GM13976 (cell line): ENCODE measurements at regions not wholly inside any gene's neighbourhood (a gene's known extent, or its start where the extent isn't known, plus 50 kb on each side); places are given as distances from the start of the nearest gene placed in this dataset.
"Not testable (repeated sequence)": the region's sequence is repeated elsewhere in the genome, so short reads cannot be mapped to it uniquely, and the experiment has no call there.

Experiments
- DNase-seq: peaks from one replicate; pipeline ENCODE4 v3.0.0; 2012; ENCODE audit warnings: low spot score
- in situ Hi-C: fragments of 300-500 bp; cut with MboI; formaldehyde crosslinking; loops from one replicate; pipeline ENCODE4 v1.12.0; 2022; ENCODE audit warnings: low sequenced_read_pairs, mixed read lengths, inconsistent platforms; ENCODE audit not compliant: unreplicated experiment

DNA sequence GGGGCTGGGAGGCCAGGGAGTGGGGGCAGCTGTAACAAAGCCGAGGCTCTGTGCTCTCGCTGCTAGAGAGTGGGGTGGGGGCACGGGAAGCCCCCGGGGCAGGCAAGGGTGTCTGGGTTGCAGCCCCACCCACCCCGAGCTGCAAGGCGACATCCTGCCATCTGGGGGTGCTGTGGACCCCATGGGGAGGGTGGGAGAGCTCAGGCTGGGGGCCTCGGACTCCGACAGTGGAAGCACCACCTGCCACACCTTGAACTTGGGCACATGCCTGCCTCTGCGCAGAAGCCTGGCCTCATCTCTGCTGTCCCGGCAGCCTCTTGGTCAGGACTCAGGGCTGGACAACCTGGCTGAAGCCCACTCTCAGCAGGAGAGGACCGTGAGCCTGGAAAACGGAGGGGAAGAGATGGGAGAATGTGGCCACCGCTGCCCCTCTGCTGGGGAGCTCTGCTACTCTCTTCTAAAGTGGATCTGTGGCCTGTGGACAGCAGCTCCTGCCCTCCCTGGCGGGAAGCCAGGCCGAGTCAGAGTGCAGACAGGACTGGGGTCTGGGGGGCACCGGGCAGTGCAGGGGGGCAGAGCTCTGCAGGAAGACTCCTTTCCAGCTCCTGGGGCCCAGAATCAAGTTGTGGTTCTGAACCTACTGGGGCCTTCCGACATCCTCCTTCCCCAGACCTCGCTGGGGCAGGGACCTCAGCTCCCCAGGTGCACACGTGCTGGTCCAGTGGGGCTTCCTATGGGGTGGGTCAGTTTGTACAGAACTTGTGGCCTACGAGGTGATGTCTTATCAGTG, 207.2 kb downstream of the BANP start:
- DNase-seq, in situ Hi-C loops: not testable (repeated sequence)

DNA sequence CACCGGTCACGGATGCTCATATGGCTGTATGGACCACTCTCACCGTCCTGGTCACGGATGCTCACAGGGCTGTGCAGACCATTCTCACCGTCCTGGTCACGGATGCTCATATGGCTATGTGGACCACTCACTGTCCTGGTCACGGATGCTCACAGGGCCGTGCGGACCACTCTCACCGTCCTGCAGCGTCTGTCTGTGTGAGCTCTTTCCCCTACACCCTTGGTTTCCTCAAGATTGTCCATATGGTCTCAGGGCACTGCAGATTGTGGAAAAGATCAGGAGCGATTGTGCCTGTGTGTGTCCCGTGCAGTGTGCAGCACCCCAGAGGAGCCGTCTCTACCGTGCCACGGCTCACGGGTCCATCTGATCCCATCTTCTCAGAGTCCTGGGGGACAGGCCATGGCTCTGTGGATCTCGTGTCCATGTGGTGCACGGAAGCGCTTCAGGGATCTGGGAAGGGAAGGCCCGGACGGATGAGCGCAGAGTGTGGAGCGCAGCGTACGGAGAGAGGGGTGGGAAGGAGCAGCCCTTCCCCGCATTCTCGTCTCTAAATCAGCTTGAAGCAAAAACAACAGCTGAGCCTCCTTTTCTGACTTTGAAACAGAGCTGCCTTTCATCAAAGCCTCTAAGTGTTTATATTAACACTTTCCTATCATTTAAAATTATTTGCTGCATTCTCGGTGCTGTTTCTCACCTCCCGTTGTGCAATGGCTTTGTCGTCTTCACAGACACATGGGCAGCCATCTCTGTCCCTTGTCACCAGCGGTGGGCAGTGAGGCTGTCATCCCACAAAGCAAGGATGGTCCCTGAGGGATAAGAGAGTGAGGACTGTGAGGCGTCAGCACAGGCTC, 208.0 kb downstream of the BANP start:
- in situ Hi-C loops, DNase-seq: not testable (repeated sequence)

DNA sequence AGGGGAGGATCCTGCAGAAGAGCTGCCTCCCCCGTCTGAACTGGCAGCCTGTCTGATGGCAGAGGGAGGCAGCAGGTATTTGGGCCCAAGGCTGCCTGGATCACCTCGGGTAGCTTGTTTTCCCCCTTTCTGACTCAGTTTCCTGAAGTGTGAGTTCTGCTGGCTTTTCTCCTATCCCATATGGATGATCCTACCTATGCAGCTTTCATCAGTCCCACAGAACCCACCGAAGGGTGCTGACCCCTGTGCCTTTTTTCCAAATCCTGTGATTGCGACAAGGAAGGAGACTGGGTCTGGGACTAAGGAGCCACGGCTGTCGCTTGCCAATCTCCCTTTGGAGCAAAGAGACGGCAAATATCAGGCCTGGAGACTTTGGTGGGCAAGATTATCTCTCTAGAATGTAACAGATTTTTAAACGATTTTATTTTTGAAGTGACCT, 208.7 kb downstream of the BANP start:
- in situ Hi-C loops, DNase-seq: not testable (repeated sequence)

DNA sequence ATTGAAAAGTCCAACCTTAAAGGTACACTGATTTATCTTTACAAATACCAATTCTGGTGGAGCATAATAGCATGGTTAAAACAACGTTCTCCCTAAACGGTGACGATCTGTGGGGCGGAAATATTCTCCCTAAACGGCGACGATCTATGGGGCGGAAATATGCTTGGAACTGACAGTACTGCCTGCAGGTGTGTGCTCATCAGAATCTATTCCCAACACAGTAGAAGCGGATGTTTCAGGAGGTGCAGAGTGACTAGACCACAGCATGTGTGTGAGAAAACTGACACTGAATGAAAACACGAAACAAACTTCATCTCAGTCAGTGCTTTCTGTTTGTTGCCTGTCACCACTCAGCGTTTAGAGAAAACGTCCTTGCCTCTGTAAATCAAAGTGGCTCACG, 210.0 kb downstream of the BANP start:
- in situ Hi-C loops = not testable (repeated sequence)

DNA sequence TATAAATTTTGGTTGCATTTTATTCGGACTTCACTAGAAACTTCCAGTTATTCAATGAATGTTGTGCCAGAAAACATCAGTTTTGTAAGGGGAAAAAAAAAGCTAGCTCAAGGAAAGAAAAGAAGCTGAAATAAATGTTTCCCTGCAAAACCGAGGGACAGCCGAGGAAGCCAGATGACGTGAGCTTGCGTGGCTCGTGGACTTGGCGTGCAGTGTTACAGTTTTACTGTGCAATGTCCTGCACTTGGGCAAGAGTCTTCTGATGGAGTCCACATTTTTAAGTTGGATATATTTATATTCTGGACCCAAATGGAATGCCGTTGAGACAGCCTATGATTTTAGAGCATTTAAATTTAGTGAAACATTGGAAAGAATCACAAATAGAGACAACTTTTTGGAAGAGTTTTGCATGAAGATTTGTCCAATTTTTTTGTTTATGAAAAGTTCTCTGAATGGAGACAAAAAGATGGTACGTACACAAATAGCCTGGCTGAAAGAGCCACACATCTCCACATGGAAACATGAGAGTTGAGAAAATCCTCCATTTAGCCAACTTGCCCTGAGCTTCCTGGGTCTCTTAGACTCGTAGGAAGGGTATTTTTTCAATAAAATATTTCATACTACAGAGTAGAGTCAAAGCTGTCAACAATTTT, 210.5 kb downstream of the BANP start:
- in situ Hi-C loops, DNase-seq: not testable (repeated sequence)

More for the DNA sequence above, 210.0 kb downstream of the BANP start:
- not testable (repeated sequence) for DNase-seq

DNA sequence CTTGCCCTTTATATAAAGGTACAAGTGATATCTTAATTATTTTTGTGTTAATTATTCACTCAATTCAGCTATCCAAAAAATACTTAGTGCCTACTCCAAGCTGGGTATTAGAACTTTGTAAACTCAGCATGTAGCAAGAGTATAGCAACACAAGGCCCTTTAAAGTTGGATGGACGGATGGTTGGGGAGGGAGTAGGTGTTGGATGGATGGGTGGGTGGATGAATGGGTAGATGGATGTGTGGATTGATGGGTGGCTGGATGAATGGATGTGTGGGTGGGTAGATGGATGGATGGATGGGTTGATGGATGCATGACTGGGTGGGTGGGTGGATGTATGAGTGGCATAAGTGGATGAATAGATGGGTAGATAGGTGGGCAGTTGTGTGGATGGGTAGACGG, 211.5 kb downstream of the BANP start:
- DNase-seq, in situ Hi-C loops: not testable (repeated sequence)

DNA sequence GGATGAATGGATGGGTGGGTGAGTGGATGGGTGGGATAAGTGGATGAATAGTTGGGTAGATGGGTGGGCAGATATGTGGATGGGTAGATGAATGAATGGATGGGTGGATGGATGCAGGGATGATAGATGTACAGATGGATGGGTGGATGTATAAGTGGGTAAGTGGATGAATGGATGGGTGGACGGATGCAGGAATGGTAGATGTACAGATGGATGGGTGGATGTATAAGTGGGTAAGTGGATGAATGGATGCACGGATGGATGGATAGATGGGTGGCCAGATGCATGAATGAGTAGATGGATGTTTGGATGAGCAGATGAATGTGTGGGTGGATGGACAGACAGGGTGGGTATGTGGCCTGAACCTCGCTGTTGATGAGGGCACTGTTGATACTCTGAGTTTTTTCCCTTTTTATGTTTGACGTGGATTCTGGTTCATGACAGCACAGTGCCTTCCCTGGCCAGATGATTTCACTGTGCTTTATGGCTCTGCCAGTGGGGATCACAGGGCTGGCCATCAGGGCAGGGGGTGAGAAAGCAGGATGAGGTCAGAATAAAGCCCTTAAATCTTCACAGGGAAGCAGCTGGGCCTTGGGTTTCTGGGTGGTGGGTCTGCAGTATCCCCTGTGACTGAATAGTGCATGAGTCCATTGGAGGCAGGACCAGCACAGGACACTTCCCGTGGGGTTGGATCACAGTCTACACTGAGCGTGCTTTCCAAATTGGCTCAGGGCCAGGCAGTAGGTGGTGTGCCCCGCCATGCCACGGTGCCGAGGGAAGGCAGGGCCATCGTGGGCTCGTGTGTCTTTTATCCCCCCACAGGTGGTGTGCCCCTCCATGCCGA, 213.2 kb downstream of the BANP start:
- in situ Hi-C loops, DNase-seq: not testable (repeated sequence)

DNA sequence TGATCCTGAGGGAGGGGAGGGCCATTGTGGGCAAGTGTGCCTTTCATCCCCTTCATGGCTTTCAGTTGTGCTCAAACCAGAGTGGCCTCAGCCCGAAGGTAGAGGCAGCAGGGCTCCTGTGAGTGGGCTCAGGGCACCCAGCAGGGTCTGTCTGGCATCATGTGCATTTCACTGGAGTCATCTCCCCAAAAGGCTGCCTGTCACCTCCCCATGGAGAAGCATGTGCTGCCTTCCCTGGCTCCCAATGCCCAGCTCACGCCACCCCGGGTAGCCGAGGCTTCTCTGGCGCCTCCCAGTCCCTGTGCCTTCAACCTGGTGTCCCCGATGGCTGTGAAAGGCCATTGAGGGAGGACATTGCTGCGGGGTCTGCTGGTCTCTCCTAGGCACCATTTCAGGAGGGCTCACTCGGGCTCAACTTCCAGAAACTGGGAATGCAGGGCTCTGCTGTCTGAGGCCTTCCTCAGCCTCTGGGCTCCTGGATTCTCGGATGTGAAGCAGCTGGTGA, 213.9 kb downstream of the BANP start:
- DNase-seq, in situ Hi-C loops: not testable (repeated sequence)

DNA sequence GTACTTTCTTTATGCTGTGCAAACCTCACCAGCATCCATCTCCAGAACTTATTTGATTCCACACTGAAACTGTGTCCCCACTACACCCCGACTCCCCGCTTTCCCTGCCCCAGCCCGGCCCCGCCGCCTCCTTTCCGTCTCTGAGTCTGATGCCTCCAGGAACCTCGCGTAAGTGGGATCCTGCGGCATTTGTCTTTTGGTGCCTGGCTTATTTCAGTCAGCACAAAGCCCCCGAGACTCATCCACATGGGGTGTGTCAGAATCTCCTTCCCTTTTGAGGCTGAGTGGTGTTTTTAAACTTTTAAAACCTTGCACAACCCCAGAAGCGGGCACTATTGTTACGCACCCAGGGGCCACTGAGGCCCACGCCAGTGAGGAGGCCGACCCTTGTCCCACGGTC, 214.4 kb downstream of the BANP start:
- DNase-seq, in situ Hi-C loops: not testable (repeated sequence)

DNA sequence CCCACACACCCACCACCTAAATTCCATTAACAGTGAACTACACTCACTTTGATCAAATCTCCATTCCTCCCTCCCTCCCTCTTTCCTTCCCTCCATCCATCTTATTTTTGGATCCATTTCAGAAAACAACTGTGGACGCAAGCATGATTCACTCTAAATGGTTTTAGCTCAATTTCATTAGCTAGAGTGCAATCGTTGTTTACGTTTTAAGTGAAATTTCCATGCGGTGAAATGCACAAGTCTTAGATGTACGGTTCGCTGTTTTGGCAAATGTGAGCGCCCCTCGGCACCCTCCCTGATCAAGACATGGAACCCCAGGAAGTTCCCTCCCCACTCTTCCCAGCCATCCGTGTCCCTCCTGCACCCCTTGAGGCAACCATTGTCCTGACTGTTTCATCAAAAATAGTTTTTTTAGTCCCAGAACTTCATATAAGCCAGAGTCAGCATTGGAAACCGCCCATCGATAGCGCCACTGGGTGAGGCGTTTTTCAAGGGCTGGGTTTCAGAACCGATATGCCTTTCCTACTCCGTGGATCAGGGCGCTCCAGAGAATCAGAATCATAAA, 215.1 kb downstream of the BANP start:
- DNase-seq, in situ Hi-C loops: not testable (repeated sequence)

DNA sequence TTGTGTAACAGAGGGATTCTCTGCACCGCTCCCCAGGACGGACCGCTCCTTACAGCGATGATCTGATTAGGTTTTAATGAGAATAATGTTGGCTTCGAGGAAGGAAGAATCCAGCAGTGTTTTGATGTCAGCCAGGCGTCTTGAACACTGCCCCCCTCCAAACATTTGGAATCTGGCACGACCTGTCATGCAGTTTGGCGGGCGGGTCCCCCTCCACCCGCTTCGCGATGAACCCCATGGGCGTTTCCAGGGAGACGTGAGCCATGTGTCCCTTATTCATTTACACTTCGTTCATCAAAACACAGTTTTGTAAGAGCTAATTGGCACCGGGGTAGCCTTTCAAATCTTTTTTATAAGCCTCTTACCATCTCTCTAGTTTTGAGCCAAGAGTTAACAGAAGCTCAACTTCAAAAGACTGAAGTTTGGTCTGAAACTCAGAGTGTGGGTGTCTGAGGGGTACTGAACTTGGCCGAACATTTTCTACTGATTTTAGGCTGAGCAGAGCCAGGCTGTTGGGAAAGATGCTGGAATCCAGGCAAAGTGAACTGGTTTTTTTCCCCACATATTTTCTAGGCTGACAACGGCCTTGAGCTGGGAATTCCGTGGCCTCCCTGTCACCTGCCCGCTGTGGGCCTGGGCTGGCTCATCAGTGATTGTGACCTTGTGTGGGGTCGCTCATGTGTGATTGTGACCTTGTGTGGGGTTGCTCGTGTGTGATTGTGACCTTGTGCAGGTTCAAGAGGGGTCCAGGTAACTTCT, 214.8 kb upstream of the ZNF469 start:
- DNase-seq, in situ Hi-C loops: not testable (repeated sequence)

DNA sequence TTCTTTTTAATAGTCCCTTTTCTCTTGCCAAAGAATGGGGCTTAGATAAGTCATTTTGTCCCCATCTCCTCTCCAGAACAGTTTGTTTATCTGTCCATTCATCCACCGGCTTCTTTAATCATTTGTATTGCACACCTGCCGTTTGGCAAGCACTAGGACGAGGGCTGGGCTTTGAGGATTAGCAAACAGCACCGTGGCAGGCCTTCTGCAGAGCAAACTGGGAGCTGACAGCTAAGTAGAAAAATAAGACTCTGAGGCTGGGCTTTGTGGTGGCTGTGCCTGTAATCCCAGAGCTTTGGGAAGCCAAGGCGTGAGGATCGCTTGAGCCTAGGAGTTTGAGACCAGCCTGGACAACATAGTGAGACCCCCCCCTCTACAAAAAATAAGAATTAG, 214.2 kb upstream of the ZNF469 start:
- in situ Hi-C loops, DNase-seq: not testable (repeated sequence)

DNA sequence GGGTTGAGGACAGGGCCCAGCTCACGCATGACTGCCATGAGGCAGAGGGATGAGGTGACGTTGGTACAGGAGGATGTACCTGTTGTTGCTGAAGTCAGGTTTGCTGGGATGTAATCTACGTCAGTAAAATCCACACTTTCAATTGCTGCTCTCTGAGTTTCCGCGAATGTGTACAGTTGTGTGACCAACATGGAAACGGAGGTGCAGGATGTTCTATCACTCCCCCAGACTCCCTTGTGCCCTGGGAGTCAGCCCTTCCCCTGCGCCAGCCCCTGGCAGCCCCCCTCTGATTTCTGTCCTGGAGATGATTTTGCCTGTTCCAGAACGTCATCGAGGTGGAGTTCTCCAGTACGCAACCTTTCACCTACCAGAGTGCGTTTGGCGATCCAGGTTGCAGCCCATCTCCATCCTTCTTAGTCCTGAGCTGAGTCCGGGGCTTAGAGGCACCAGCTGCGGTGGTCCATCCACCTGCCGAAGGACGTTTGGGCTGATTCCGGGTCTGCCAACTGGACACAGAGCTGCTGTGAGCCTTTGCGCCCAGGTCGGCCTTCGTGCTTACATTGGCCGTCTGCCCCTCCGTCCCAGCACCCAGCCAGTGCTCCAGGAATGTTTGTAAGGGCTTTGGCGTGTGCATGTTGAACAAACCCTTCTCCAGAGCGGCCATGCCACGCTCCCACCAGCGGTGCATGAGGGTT, 213.5 kb upstream of the ZNF469 start:
- in situ Hi-C loops, DNase-seq: not testable (repeated sequence)

DNA sequence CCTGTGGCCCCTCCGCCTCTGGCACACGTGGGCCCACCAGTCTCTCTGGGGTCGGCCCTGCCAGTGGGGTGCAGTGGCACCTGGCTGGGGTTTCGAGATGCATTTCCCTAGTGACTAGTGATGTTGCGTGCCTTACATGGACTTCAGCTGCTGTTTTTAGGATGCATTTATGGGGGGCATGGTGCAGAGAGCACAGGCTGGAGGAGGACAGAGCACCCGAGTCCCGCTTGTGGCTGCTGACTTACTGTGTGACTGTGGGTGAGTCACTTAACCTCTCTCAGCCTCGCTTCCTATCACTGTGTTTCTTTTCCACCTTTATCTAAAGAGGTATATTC, 213.0 kb upstream of the ZNF469 start:
- not testable (repeated sequence) for DNase-seq

More for the DNA sequence above, 213.0 kb upstream of the ZNF469 start:
- in situ Hi-C loops = not testable (repeated sequence)
